ENCODE measurements at regions not wholly inside any gene's neighbourhood (a gene's known extent, or its start where the extent isn't known, plus 50 kb on each side); places are given as distances from the start of the nearest gene placed in this dataset.

GRCh38 chr18:72058851-72059250 lies 485.3 kb downstream of the CBLN2 start:
- TF ChIP-seq CTCF (IDR thresholded peaks at IDR 0.05; ENCODE audit: insufficient read depth, low read length, missing control alignments), result no peak
- ChIA-PET CTCF (no interaction called here), POLR2A (no interaction called here)
- no peak for DNase-seq (ENCODE audit: low read depth, low spot score)
- H3K4me3 ChIP-seq (ENCODE audit: low read depth, low read length), result no peak overlapping the region

- CTCF ChIA-PET, result no interaction called here
- no peak overlapping the region for H3K4me3 ChIP-seq (ENCODE audit: low read depth, low read length)
- POLR2A ChIA-PET, result no interaction called here
- TF ChIP-seq CTCF (IDR thresholded peaks at IDR 0.05; ENCODE audit: insufficient read depth, low read length, missing control alignments), result no peak
- DNase-seq (ENCODE audit: low read depth, low spot score), result no peak
These were observed 488.0 kb downstream of the CBLN2 start for GRCh38 chr18:72056171-72056570.

- no peak overlapping the region for H3K4me3 ChIP-seq (ENCODE audit: low read depth, low read length)
- TF ChIP-seq CTCF (IDR thresholded peaks at IDR 0.05; ENCODE audit: insufficient read depth, low read length, missing control alignments), result no peak
- no peak for DNase-seq (ENCODE audit: low read depth, low spot score)
- ChIA-PET CTCF (no interaction called here), POLR2A (no interaction called here)
These were observed 502.7 kb downstream of the CBLN2 start for GRCh38 chr18:72041313-72042032.

- TF ChIP-seq CTCF (IDR thresholded peaks at IDR 0.05; ENCODE audit: insufficient read depth, low read length, missing control alignments), result no peak
- POLR2A ChIA-PET, result no interaction called here
- CTCF ChIA-PET, result no interaction called here
These were observed 530.7 kb downstream of the CBLN2 start for GRCh38 chr18:72013427-72013850.

GRCh38 chr18:71998547-71999097 lies 545.5 kb downstream of the CBLN2 start:
- no peak overlapping the region for H3K4me3 ChIP-seq (ENCODE audit: low read depth, low read length)
- ChIA-PET CTCF (no interaction called here), POLR2A (no interaction called here)
- DNase-seq (ENCODE audit: low read depth, low spot score), result no peak
- TF ChIP-seq CTCF (IDR thresholded peaks at IDR 0.05; ENCODE audit: insufficient read depth, low read length, missing control alignments), result no peak

More at GRCh38 chr18:72013427-72013850, 530.7 kb downstream of the CBLN2 start:
- no peak overlapping the region for H3K4me3 ChIP-seq (ENCODE audit: low read depth, low read length)
- DNase-seq (ENCODE audit: low read depth, low spot score), result no peak

- no peak overlapping the region for H3K4me3 ChIP-seq (ENCODE audit: low read depth, low read length)
- DNase-seq (ENCODE audit: low read depth, low spot score), result no peak
- ChIA-PET CTCF (no interaction called here), POLR2A (no interaction called here)
- TF ChIP-seq CTCF (IDR thresholded peaks at IDR 0.05; ENCODE audit: insufficient read depth, low read length, missing control alignments), result no peak
These were observed 548.2 kb downstream of the CBLN2 start for GRCh38 chr18:71995904-71996465.

All from AG04449 (cell line).